MM.1S (cell line): ENCODE measurements at regions not wholly inside any gene's neighbourhood (a gene's known extent, or its start where the extent isn't known, plus 50 kb on each side); places are given as distances from the start of the nearest gene placed in this dataset.

Source experiments
- DNase-seq: peaks from one replicate; pipeline ENCODE4 v3.0.0-alpha.2; 2015
- H2AFZ ChIP-seq: fragments of 300-600 bp; sonication (generic); 2 replicates; pipeline ENCODE4 v1.6.0; 2016; ENCODE audit warnings: antibody characterized with exemption, low read length
- H3F3A ChIP-seq: fragments of 300-600 bp; sonication (generic); 2 replicates; pipeline ENCODE4 v1.6.1; 2016; ENCODE audit warnings: mild to moderate bottlenecking, antibody characterized with exemption, low read length, moderate library complexity, mixed read lengths; ENCODE audit not compliant: insufficient read depth
- H3K27ac ChIP-seq: fragments of 300-600 bp; sonication (generic); 2 replicates; pipeline ENCODE4 v1.5.1; 2016; ENCODE audit warnings: mild to moderate bottlenecking, low read length
- H3K27me3 ChIP-seq: fragments of 300-600 bp; sonication (generic); replicated peaks from 2 replicates; pipeline ENCODE4 v1.6.0; 2016; ENCODE audit warnings: low read length; ENCODE audit not compliant: insufficient read depth
- H3K36me3 ChIP-seq: fragments of 300-600 bp; sonication (generic); replicated peaks from 2 replicates; pipeline ENCODE4 v1.6.1; 2016; ENCODE audit warnings: mild to moderate bottlenecking, low read length, mixed read lengths; ENCODE audit not compliant: insufficient read depth
- H3K4me1 ChIP-seq: fragments of 300-600 bp; sonication (generic); 2 replicates; pipeline ENCODE4 v1.6.1; 2016; ENCODE audit warnings: low read length, mixed read lengths
- H3K4me2 ChIP-seq: fragments of 300-600 bp; sonication (generic); 2 replicates; pipeline ENCODE4 v1.6.0; 2016; ENCODE audit warnings: low read depth, low read length
- H3K4me3 ChIP-seq: fragments of 300-600 bp; sonication (generic); 2 replicates; pipeline ENCODE4 v1.5.1; 2016; ENCODE audit warnings: low read length, mixed read lengths
- H3K79me2 ChIP-seq: fragments of 300-600 bp; sonication (generic); 2 replicates; pipeline ENCODE4 v1.6.1; 2016; ENCODE audit warnings: mixed run types, low read length, mixed read lengths
- H3K9ac ChIP-seq: fragments of 300-600 bp; sonication (generic); 2 replicates; pipeline ENCODE4 v1.6.1; 2016; ENCODE audit warnings: low read length, mixed read lengths
- H3K9me2 ChIP-seq: fragments of 300-600 bp; sonication (generic); replicated peaks from 2 replicates; pipeline ENCODE4 v1.6.1; 2016; ENCODE audit warnings: mild to moderate bottlenecking, low read length, mixed read lengths; ENCODE audit not compliant: insufficient read depth
- H3K9me3 ChIP-seq: fragments of 300-600 bp; sonication (generic); replicated peaks from 2 replicates; pipeline ENCODE4 v1.6.1; 2016; ENCODE audit warnings: mild to moderate bottlenecking, low read length, mixed read lengths; ENCODE audit not compliant: insufficient read depth
- H4K20me1 ChIP-seq: fragments of 300-600 bp; sonication (generic); 2 replicates; pipeline ENCODE4 v1.6.1; 2016; ENCODE audit warnings: mild to moderate bottlenecking, low read length, moderate library complexity, mixed read lengths; ENCODE audit not compliant: insufficient read depth
- EZH2 ChIP-seq: fragments of 300-600 bp; sonication (generic); optimal IDR thresholded peaks from 2 replicates; pipeline ENCODE3; 2017; ENCODE audit warnings: low read depth, mild to moderate bottlenecking, antibody characterized with exemption, low read length, mixed read lengths
- EZH2phosphoT487 ChIP-seq: fragments of 300-600 bp; sonication (generic); IDR thresholded peaks from 2 replicates; pipeline ENCODE4 v1.6.1; 2018; ENCODE audit warnings: antibody characterized with exemption, low read length
- TF ChIP-seq, protein P1 (sequence below): fragments of 300-600 bp; sonication (generic); IDR thresholded peaks from 2 replicates; pipeline ENCODE4 v1.5.1; 2016; ENCODE audit warnings: antibody characterized with exemption, low read length, mixed read lengths

DNA sequence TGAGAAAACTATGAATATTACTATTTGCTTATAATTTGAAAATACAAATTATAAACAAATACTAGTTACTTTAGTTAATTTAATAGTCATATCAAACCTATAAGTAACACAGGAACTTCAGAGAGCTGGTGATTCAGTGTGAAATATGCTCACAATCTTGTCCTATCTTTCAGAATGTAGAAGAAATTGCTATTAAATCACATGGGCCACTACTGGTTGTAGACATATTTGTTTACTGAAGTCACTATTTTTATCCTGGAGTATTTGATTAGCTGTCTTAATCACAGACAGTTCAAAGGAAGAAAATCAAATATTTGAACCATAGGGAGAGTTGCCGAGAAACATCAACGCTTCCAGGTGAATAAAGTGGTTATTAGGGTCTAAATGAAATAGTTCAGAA lies 187.6 kb upstream of the ANO3 start:
- Histone ChIP-seq H3K27ac (no peak overlapping the region), H3K4me3 (no peak overlapping the region; the same call in 1 of the 2 replicates)
- no peak for DNase-seq

GRCh38 chr11:26144911-26145310 lies 187.0 kb upstream of the ANO3 start:
- H3K27me3 ChIP-seq: no peaks in the 10 kb centered on the region
- TF ChIP-seq EZH2: no peak
- TF ChIP-seq EZH2phosphoT487: no peak
- TF ChIP-seq, protein P1, sequence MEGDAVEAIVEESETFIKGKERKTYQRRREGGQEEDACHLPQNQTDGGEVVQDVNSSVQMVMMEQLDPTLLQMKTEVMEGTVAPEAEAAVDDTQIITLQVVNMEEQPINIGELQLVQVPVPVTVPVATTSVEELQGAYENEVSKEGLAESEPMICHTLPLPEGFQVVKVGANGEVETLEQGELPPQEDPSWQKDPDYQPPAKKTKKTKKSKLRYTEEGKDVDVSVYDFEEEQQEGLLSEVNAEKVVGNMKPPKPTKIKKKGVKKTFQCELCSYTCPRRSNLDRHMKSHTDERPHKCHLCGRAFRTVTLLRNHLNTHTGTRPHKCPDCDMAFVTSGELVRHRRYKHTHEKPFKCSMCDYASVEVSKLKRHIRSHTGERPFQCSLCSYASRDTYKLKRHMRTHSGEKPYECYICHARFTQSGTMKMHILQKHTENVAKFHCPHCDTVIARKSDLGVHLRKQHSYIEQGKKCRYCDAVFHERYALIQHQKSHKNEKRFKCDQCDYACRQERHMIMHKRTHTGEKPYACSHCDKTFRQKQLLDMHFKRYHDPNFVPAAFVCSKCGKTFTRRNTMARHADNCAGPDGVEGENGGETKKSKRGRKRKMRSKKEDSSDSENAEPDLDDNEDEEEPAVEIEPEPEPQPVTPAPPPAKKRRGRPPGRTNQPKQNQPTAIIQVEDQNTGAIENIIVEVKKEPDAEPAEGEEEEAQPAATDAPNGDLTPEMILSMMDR: no peak
- H3K4me1 ChIP-seq: peaks cover 15% of the 10 kb centered on the region
- no peak overlapping the region for H2AFZ ChIP-seq
- no peak for DNase-seq
- no peaks in the 10 kb centered on the region for H3F3A ChIP-seq
- H3K9ac ChIP-seq: no peak overlapping the region
- H3K9me2 ChIP-seq: no peaks in the 10 kb centered on the region
- H3K79me2 ChIP-seq: no peaks in the 10 kb centered on the region
- no peaks in the 10 kb centered on the region for H3K9me3 ChIP-seq
- H3K27ac ChIP-seq: no peak overlapping the region
- no peaks in the 10 kb centered on the region for H4K20me1 ChIP-seq
- H3K4me3 ChIP-seq: no peak overlapping the region
- no peaks in the 10 kb centered on the region for H3K36me3 ChIP-seq
- H3K4me2 ChIP-seq: no peak overlapping the region

More for the DNA sequence above, 187.6 kb upstream of the ANO3 start:
- Histone ChIP-seq H3K4me2 (peak overlapping the region; percentile 40; the same call in 1 of the 2 replicates), H3K36me3 (no peaks in the 10 kb centered on the region), H3K9me3 (no peaks in the 10 kb centered on the region), H4K20me1 (no peaks in the 10 kb centered on the region), H3K4me1 (peaks cover 15% of the 10 kb centered on the region), H3K9ac (no peak overlapping the region), H3K9me2 (no peaks in the 10 kb centered on the region), H2AFZ (peak overlapping the region; percentile 49; the same call in 1 of the 2 replicates), H3F3A (no peaks in the 10 kb centered on the region), H3K27me3 (no peaks in the 10 kb centered on the region), H3K79me2 (no peaks in the 10 kb centered on the region)
- TF ChIP-seq, protein P1: no peak
- no peak for TF ChIP-seq EZH2
- no peak for TF ChIP-seq EZH2phosphoT487

- Histone ChIP-seq H3K27ac (no peak overlapping the region), H3K79me2 (no peaks in the 10 kb centered on the region), H3K36me3 (no peaks in the 10 kb centered on the region), H3K9me2 (no peaks in the 10 kb centered on the region), H3K9ac (no peak overlapping the region), H3K4me2 (no peak overlapping the region), H3K27me3 (no peaks in the 10 kb centered on the region), H3K4me3 (no peak overlapping the region), H3K9me3 (no peaks in the 10 kb centered on the region), H2AFZ (no peak overlapping the region), H3F3A (no peaks in the 10 kb centered on the region), H4K20me1 (no peaks in the 10 kb centered on the region), H3K4me1 (no peaks in the 10 kb centered on the region; the same call in 1 of the 2 replicates)
- TF ChIP-seq EZH2 (no peak), EZH2phosphoT487 (no peak)
- TF ChIP-seq, protein P1: no peak
- DNase-seq: no peak
These were observed 182.3 kb upstream of the ANO3 start for GRCh38 chr11:26149585-26149984.
